Glomerular visceral epithelial cell (primary cell): ENCODE measurements at regions not wholly inside any gene's neighbourhood (a gene's known extent, or its start where the extent isn't known, plus 50 kb on each side); places are given as distances from the start of the nearest gene placed in this dataset.
"Not testable (repeated sequence)": the region's sequence is repeated elsewhere in the genome, so short reads cannot be mapped to it uniquely, and the experiment has no call there.

Source experiments
- DNase-seq: peaks from one replicate; pipeline ENCODE4 v3.0.0-alpha.2; 2016; ENCODE audit errors: extremely low spot score

- no peak for DNase-seq
Measured at GRCh38 chr2:176851889-176852483, 360.6 kb upstream of the HNRNPA3 start.

DNA sequence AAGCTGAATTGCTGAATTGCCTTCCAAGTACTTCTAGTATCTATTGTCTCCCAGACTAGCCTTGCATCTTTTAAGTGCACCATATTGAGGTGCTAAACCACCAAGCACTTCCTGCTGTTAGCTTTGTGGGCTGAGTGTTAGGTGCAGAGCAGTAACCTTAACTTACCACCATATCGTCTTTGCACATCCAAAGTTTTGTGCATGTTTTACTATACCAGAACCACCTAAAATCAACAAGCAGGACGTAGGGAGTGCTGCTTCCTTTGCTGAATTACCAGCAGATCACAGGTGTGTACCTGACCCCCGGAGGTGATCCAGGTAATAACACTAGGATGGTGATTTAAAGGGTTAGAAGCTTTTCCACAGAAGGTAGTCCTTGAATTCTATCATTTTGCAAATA is 359.9 kb upstream of the HNRNPA3 start:
- no peak for DNase-seq

GRCh38 chr2:176854062-176854461 is 358.5 kb upstream of the HNRNPA3 start:
- no peak for DNase-seq

DNA sequence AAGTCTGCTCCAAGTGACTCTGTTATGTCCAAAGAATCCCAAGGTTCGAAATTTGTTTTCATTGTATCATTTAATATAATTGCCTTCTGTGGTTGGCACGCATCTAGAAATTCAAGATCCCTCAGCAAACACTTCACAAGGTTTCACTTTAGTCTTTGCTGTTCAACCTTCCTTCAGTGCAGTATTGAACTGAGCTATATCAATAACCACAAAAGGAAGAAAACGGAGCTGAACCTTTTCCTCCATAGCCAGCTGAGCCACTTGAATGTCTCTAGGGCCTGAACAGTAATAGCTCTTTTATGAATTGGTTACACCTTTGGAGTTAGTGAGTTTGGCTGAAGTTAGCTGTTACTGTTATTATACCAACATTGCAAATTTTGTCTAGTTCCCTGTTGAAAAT is 357.7 kb upstream of the HNRNPA3 start:
- no peak for DNase-seq

- DNase-seq: no peak
Measured at GRCh38 chr2:176856683-176857082, 355.9 kb upstream of the HNRNPA3 start.

- no peak for DNase-seq
Measured at GRCh38 chr2:176865336-176865735, 347.3 kb upstream of the HNRNPA3 start.

GRCh38 chr2:176872406-176872805 is 340.2 kb upstream of the HNRNPA3 start:
- DNase-seq: no peak

DNA sequence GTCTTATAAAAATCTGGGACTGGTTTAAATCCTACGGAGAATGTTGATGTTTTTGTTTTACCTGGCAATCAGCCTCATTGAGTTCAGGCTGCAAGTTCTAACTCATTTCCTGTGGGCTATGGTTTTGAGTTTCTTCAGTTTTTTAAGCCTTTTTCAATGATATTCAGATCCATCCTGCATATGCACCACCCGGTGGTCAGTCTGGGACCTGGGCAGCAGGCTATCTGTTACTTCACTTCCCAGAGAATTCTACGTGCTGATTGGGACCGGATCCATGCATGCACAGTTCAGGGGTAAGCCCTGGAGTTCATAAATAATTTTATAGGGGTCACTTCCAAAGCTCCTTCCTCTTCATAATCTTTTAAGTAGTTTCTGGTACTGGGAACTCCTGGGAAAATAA is 339.2 kb upstream of the HNRNPA3 start:
- DNase-seq: peak; percentile 7

DNA sequence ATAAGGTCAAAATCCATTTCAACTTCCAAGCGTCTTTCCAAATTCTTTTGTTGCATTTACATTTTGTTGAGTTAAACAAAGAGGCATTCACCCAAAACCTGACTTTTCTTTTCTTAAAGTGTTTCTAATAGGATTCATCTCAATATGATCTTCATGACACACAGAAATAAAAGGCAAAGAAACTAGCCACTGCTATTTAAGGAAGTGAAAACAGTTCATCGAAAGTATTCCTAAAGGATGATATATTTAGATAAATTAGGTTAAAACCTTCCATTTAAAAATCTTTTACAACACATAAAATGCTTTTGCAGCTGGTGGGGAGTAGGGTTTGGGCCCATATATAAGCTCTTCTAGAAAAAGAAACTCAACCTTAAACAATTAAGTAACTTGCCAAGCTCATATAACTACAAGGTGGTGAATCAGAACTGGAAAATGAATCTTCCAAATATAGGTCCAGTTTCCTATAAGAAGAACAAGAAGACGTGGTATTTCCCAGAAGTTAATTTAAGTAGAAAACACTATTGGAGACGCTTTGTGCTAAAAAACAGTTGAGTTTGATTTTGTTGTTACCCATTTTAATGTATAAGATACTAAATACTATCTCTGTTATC is 336.0 kb upstream of the HNRNPA3 start:
- no peak for DNase-seq

GRCh38 chr2:176879426-176879995 is 333.1 kb upstream of the HNRNPA3 start:
- no peak for DNase-seq

- not testable (repeated sequence) for DNase-seq
Measured at GRCh38 chr2:176882045-176882444, 330.5 kb upstream of the HNRNPA3 start.

- no peak for DNase-seq
Measured at GRCh38 chr2:176885001-176885643, 327.5 kb upstream of the HNRNPA3 start.

GRCh38 chr2:176885661-176886060 is 326.9 kb upstream of the HNRNPA3 start:
- no peak for DNase-seq

DNA sequence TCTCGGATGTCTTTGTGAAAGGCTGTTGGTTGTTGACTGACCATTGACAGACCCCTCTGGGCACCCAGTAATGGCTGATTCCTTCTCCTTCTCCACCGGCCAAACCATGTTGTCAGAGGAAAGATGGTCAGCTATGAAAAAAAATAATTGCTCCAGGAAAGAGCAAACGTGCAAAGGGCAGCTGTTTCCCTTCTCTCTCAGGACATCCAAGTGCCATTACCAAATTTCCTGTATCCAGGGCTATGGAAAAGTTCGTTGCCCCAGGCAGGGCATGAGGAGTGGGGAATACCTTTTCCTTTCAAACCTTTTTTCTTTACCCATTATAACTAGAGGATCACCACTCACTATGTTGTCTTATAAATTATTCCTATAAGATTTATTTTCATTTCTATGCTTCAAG is 321.5 kb upstream of the HNRNPA3 start:
- no peak for DNase-seq

- DNase-seq: no peak
Measured at GRCh38 chr2:176891857-176892256, 320.7 kb upstream of the HNRNPA3 start.

DNA sequence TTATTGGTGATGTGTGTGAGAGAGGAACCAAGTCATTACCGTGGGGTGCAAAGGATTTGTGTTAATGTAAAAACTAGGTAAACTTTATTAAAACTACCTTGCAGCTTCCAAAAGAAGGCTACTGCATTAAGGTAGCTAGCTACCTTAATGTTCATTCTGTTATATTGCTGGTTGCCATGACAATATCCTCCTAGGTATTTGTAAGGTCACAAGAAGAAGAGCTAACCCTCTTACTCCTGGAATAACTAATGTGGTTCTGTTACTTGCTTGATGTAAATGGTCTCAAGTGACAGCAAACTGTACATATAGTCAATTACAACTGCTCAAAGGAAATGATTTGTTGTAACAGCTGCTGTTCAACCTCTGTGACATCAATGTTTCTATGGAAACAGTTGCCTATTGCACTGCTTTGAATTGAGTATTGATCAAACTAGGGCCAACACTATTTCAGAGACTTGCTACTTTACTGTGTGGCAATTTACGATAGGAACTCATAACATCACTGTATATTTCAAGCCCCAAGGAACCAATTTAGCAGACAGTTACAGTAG is 319.8 kb upstream of the HNRNPA3 start:
- no peak for DNase-seq

- DNase-seq: no peak
Measured at GRCh38 chr2:176895158-176895557, 317.4 kb upstream of the HNRNPA3 start.

DNA sequence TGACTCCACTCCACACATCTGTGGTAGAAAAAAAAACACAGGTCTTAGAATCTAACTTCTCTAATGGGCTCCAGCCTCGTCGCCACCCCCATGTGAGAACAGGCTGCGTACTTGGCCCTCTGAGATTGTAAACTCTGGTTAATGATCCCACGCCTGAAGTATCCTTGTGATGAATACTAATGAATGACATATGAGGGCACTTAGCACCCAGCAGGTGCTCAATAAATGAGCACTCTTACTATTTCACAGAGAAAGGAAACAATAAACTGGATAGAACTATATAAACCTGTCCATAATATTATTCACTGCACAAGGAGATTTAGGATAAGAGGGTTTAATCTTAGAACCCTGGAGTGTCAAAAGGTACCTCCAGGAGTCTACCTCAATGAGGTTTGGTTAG is 310.1 kb upstream of the HNRNPA3 start:
- no peak for DNase-seq

DNA sequence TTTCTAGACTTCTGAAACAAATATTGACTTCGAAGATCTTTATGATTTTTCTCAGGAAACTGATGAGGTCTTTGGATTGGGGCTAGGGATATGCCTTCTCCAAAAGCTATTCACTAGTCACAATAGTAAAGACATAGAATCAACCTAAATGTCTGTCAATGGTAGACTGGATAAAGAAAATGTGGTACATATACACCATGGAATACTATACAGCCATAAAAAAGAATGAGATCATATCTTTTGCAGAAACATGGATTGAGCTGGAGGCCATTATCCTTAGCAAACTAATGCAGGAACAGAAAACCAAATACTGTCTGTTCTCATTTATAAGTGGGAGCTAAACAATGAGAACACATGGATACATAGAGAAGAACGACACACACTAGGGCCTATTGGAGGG is 308.5 kb upstream of the HNRNPA3 start:
- DNase-seq: not testable (repeated sequence)

DNA sequence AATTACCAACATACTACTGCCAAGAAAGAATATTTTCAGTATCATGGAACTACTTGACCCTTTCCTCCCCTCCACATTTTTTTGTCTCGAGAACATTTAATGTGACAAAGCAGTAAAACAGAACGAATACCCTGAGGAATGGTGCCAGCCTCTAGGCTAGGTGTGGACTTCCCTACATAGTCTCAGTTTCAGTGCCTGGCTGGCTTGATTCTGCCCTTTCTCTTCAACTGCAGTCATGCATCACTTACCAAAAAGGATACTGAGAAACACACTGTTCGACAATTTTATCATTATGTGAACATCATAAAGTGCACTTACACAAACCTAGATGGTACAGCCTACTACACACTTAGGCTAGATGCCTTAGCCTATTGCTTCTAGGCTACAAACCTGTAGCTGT is 305.3 kb upstream of the HNRNPA3 start:
- DNase-seq: no peak

DNA sequence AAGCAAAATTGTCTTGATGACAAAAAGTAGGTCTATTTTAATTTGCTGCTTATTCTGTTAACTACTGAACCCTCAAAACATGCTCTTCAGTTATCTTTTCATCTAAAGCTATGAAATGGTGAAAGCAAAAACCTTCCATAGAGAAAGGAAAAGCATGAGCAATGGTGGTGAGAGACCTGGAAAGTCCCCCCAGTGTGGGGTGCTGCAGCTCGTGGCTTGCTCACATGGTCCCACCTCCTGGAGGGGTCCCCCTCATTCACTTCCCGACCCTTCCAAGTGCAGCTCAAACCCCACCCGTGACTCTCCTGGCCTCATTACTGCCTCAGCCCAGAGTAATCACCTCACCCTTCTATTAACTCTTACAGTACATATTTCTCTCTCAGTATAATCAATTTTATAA is 301.8 kb upstream of the HNRNPA3 start:
- no peak for DNase-seq

- DNase-seq: no peak
Measured at GRCh38 chr2:176913955-176914354, 298.6 kb upstream of the HNRNPA3 start.

DNA sequence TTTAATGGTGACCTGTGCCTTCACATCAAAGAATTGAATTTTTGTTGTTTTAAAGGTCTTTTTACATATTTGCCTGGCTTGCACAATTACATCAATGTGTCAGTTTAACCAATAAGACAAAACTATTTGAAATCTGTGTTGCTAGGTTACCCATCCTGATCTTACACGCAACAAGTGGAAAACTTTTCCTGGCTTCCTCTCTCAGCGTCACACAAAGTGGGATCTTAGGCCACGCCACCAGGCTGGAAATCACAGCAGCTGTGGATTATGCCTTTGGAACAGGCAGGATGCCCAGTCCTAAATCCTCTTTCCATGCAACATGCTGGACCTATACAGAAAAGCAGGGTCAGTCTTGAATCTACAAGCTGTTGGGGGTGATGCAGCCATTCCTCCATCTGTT is 298.2 kb upstream of the HNRNPA3 start:
- no peak for DNase-seq
